GM18508 (cell line): ENCODE measurements at regions not wholly inside any gene's neighbourhood (a gene's known extent, or its start where the extent isn't known, plus 50 kb on each side); places are given as distances from the start of the nearest gene placed in this dataset.

Experiments
- ATAC-seq: cut with Tn5 transposase; IDR thresholded peaks from one replicate; pipeline ENCODE4 v1.9.1; 2021; ENCODE audit warnings: moderate number of reproducible peaks; ENCODE audit not compliant: insufficient read depth, unreplicated experiment

GRCh38 chr4:3818371-3818770 is 52.2 kb downstream of the ADRA2C start:
- ATAC-seq = no peak

- ATAC-seq = no peak
These were observed 53.2 kb downstream of the ADRA2C start for GRCh38 chr4:3819210-3819919.

- no peak for ATAC-seq
These were observed 54.0 kb downstream of the ADRA2C start for GRCh38 chr4:3820016-3820805.

GRCh38 chr4:3820806-3821579 is 54.8 kb downstream of the ADRA2C start:
- no peak for ATAC-seq

- no peak for ATAC-seq
These were observed 55.5 kb downstream of the ADRA2C start for GRCh38 chr4:3821580-3822229.

- no peak for ATAC-seq
These were observed 56.2 kb downstream of the ADRA2C start for GRCh38 chr4:3822230-3822947.

GRCh38 chr4:3823496-3824341 is 57.5 kb downstream of the ADRA2C start:
- no peak for ATAC-seq

- ATAC-seq = no peak
These were observed 58.5 kb downstream of the ADRA2C start for GRCh38 chr4:3824521-3825270.

GRCh38 chr4:3825530-3825929 is 59.3 kb downstream of the ADRA2C start:
- ATAC-seq = no peak

GRCh38 chr4:3826247-3827172 is 60.3 kb downstream of the ADRA2C start:
- ATAC-seq = no peak

GRCh38 chr4:3827616-3828492 is 61.7 kb downstream of the ADRA2C start:
- no peak for ATAC-seq

- no peak for ATAC-seq
These were observed 62.4 kb downstream of the ADRA2C start for GRCh38 chr4:3828546-3828945.

- no peak for ATAC-seq
These were observed 63.2 kb downstream of the ADRA2C start for GRCh38 chr4:3829211-3829955.

- no peak for ATAC-seq
These were observed 64.0 kb downstream of the ADRA2C start for GRCh38 chr4:3829956-3830773.
